ENCODE measurements at regions not wholly inside any gene's neighbourhood (a gene's known extent, or its start where the extent isn't known, plus 50 kb on each side); places are given as distances from the start of the nearest gene placed in this dataset.

DNA sequence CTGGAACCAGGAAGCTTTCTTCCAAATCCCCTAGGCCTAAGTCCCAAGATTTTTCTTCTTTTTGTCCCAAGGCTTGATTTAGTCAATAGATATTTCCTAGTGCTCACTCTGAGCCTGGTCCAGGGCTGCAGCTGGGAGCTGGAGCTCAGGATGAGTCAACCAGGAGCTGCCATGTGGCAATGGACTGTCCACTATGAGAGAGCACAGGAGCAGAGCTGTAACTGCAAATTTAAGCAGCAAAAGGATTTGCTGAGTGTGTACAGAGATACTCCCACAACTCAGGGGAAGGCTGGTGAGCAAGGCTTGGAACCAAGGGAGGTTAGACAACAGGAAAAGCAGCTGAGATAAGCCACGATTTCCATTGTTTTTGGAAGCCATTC lies 92.1 kb upstream of the CXCL12 start:
- no peak for DNase-seq

GRCh38 chr10:44478040-44478439 lies 93.1 kb upstream of the CXCL12 start:
- DNase-seq: no peak

- no peak for DNase-seq
These were observed 94.2 kb upstream of the CXCL12 start for GRCh38 chr10:44478876-44479705.

GRCh38 chr10:44492678-44493077 lies 107.8 kb upstream of the CXCL12 start:
- DNase-seq: no peak

GRCh38 chr10:44498222-44498621 lies 113.3 kb upstream of the CXCL12 start:
- DNase-seq: no peak

GRCh38 chr10:44500451-44500850 lies 115.6 kb upstream of the CXCL12 start:
- no peak for DNase-seq

DNA sequence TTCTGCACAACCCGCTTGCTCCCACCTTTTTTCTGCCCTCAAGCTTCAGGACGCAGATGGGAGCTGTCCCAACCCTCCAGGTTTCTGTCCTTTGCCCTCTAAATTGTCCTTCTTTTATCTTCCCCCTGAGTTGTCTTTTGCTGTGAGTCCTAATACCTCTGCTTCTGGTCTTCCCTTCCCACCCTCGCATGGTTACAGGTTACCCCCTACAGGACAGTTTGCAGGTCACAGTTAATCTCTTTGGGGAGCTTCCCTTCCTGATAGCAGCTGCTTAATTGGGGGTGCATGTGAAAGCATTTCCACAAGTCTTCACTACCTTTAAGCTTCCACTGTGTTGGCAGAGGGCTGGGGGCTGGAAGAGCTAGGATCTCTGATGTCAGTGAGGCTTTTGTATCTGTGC lies 121.5 kb upstream of the CXCL12 start:
- no peak for DNase-seq

DNA sequence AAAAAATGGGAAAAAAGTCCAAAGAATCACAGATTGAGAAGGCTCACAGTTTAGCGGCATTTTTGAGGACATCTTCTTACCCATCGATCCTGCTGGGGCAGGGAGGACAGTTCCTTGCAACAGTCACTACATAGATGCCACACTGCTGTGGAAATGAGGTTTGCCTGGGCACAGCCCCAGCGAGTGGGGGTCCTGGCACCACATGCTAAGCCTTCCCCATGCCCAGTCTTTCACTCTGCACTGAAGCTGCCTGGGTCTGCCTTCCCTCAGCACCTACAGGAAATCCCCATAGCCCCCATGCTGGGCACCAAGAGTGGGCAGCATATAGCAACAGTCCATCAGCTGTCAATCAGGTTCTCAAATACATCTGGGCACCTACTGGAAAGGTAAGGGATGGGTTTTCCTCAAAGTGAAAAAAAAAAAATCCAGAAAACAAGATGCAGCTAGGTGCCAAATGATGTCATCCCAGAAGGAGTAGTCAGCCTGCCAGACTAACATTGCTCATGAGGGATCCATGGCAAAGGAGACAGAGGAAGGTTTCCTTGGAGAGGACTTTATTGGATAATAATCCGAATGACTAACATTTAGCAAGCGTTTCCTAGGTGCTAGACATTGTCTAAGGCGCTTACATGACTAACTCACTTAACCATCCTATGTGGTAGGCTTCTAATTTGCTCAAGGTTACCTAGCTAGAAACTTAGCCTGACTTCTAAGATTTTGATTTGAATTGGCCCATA lies 125.7 kb upstream of the CXCL12 start:
- no peak for DNase-seq

- DNase-seq: no peak
These were observed 126.3 kb upstream of the CXCL12 start for GRCh38 chr10:44511166-44511565.

- DNase-seq: no peak
These were observed 126.7 kb upstream of the CXCL12 start for GRCh38 chr10:44511601-44512000.

GRCh38 chr10:44512431-44513022 lies 127.6 kb upstream of the CXCL12 start:
- DNase-seq: peak; percentile 12

GRCh38 chr10:44513591-44513990 lies 128.7 kb upstream of the CXCL12 start:
- no peak for DNase-seq

DNA sequence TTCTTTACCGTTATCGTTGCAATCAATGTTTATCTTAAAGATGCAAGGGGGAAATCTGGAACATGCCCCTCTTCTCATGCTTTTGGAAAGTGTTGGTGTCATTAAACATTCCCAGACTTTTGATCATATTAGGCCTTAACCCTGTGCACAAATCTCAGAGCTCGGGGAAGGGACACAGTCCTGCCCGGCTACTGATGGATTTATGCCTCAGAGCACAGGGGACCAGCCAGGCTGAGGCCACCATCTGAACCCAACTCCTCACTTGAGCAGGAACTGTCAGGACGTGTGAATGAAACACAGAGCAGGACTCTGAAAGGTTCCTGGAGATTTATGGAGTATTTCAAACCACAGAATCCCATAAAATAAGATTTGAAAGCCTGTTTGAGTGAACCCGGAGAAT lies 132.0 kb upstream of the CXCL12 start:
- DNase-seq: no peak

DNA sequence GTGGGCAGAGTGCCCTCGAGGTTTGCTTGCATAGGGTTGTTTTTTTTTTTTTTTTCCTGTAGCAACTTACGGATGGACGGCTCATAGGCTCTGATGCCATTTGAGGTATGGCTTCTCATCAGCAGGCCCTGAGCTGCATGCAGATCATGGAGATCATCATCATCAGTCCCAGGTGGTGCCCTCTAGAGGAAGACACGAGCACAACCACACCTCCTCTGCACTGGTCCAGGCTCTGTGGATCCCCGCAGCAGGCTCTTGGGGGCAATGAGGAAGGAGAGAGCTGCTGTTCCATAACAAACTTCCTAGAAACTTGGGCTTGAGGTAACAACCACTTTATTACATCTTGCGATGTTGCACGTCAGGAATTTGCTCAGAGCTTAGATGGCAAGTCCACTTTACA lies 132.7 kb upstream of the CXCL12 start:
- no peak for DNase-seq

GRCh38 chr10:44519361-44519760 lies 134.5 kb upstream of the CXCL12 start:
- no peak for DNase-seq

DNA sequence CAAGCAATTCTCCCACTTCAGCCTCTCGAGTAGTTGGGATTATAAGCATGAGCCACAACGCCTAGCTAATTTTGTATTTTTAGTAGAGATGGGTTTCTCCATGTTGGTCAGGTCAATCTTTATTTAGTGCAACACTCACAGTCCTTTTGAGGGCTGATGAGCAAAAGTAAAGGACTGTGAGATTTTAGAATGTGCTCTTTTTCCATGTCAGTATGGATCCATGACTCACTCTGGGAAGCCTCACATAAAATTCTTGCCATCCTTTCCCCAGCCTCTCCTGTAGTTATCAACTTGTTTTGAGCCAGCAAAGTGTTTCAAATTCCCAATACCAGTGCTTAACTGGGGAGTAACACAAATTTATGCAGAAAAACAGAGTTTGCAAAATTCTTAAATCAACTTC lies 135.8 kb upstream of the CXCL12 start:
- no peak for DNase-seq

- no peak for DNase-seq
These were observed 154.3 kb upstream of the CXCL12 start for GRCh38 chr10:44539178-44539577.

DNA sequence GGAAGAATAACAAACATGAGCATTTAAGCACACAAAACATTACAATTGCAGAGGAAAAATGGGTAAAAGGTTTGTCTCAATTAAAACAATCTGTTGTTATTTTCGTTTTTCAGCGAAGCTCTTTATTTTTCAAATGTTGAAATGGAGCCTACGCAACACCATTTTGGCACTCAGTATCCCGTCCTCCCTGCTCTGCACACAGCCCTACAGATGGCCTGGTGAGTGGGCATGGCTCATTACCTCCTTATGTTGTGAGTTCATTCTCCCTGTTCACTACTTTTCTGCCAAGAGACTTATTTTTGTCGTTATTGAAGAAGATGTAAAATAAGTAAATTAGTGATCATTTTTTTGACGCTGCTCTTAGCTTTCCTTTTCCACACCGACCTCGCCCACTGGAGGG lies 167.8 kb upstream of the CXCL12 start:
- peak; percentile 8 for DNase-seq

- no peak for DNase-seq
These were observed 172.8 kb upstream of the CXCL12 start for GRCh38 chr10:44557596-44558191.

DNA sequence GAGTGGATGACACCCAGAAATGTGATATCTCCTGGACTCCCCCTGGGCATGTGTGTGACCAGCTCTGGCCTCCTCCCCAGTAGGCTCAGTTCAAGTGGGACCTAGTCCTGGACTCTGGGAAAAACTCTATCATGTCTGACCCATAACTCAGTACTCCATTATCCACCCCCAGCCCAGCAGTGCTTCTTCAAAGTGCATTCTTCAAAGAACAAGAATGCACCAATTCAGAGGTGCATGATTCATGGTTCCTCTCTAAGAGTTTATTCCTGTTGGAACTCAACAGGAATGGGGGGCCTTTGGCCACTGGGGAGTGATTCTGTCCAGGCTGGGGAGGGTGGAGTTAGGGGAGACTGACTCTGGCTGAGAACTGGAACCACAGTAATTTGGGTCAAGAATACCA lies 173.6 kb upstream of the CXCL12 start:
- DNase-seq: no peak

DNA sequence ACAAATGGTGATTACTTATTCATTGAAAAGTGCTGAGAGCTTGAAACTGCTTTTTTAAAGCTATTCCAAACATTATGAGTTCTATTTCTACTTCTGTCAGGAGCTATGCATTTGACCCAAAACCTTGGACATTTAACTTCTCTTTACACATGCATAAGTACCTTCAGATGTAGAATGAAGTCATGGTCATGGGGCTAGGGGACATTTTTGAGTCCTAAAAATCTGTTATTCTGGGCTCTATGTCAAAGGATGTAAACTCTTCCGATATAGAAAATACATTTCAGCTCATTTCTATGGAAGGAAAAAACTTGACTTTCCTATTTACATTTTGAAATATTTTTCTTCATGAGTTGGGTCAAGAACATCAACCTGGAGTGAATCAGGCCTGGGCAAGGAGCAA lies 179.5 kb upstream of the CXCL12 start:
- no peak for DNase-seq

- DNase-seq: no peak
These were observed 179.9 kb upstream of the CXCL12 start for GRCh38 chr10:44564790-44565189.

GRCh38 chr10:44566786-44567185 lies 181.9 kb upstream of the CXCL12 start:
- no peak for DNase-seq

GRCh38 chr10:44567471-44567870 lies 182.6 kb upstream of the CXCL12 start:
- no peak for DNase-seq
